OCI-LY3 (cell line): ENCODE measurements at regions not wholly inside any gene's neighbourhood (a gene's known extent, or its start where the extent isn't known, plus 50 kb on each side); places are given as distances from the start of the nearest gene placed in this dataset.

Source experiments
- H2AFZ ChIP-seq: fragments of 200-600, 300-600 bp; shearing (Covaris generic); 2 replicates; pipeline ENCODE4 v1.6.0; 2014; ENCODE audit warnings: antibody characterized with exemption, low read depth, low read length
- H3K27ac ChIP-seq: fragments of 200-600, 300-600 bp; sonication (generic); 2 replicates; pipeline ENCODE4 v1.5.1; 2014; ENCODE audit warnings: mild to moderate bottlenecking, low read length, moderate library complexity, mixed read lengths
- H3K27me3 ChIP-seq: fragments of 200-600, 300-600 bp; sonication (generic); 2 replicates; pipeline ENCODE4 v1.6.1; 2014; ENCODE audit warnings: low read depth, low read length, mixed read lengths
- H3K36me3 ChIP-seq: fragments of 200-600, 300-600 bp; sonication (generic); replicated peaks from 2 replicates; pipeline ENCODE3; 2014; ENCODE audit warnings: low read depth, low read length, mixed read lengths
- H3K4me1 ChIP-seq: fragments of 300-600, 200-600 bp; sonication (generic); 2 replicates; pipeline ENCODE4 v1.6.1; 2014; ENCODE audit warnings: low read length, mixed read lengths
- H3K4me2 ChIP-seq: fragments of 200-600, 300-600 bp; sonication (generic); 2 replicates; pipeline ENCODE4 v1.6.1; 2014; ENCODE audit warnings: low read length, mixed read lengths
- H3K4me3 ChIP-seq: fragments of 300-600, 200-600 bp; sonication (generic); 2 replicates; pipeline ENCODE4 v1.5.1; 2014; ENCODE audit warnings: antibody characterized with exemption, mild to moderate bottlenecking, low read length, moderate library complexity
- H3K79me2 ChIP-seq: fragments of 300-600, 200-600 bp; shearing (Covaris generic); 2 replicates; pipeline ENCODE4 v1.6.1; 2014; ENCODE audit warnings: mild to moderate bottlenecking, low read length, mixed read lengths
- H3K9ac ChIP-seq: fragments of 300-600, 200-600 bp; shearing (Covaris generic); 2 replicates; pipeline ENCODE4 v1.6.0; 2014; ENCODE audit warnings: mild to moderate bottlenecking, low read length, moderate library complexity
- H3K9me3 ChIP-seq: fragments of 200-600, 300-600 bp; shearing (Covaris generic); 2 replicates; pipeline ENCODE4 v1.6.1; 2014; ENCODE audit warnings: low read length, mixed read lengths; ENCODE audit not compliant: insufficient read depth
- H4K20me1 ChIP-seq: fragments of 200-600, 300-600 bp; sonication (generic); 2 replicates; pipeline ENCODE4 v1.6.1; 2016; ENCODE audit warnings: low read length, mixed read lengths; ENCODE audit not compliant: insufficient read depth
- CTCF ChIP-seq: fragments of 200-600, 300-600 bp; sonication (generic); IDR thresholded peaks from 2 replicates; pipeline ENCODE4 v1.5.1; 2014; ENCODE audit warnings: antibody characterized with exemption, low read length, low read depth
- EZH2phosphoT487 ChIP-seq: fragments of 200-600 bp; shearing (Covaris generic); IDR thresholded peaks from 2 replicates; pipeline ENCODE4 v1.6.1; 2018; ENCODE audit warnings: antibody characterized with exemption, mixed run types, low read depth

GRCh38 chr2:6103372-6103771 is 411.2 kb downstream of the SOX11 start:
- Histone ChIP-seq H3K79me2 (no peaks in the 10 kb centered on the region), H2AFZ (no peak overlapping the region), H4K20me1 (no peaks in the 10 kb centered on the region), H3K27ac (no peak overlapping the region), H3K36me3 (no peaks in the 10 kb centered on the region), H3K9me3 (no peaks in the 10 kb centered on the region), H3K4me1 (no peaks in the 10 kb centered on the region), H3K9ac (no peak overlapping the region), H3K27me3 (no peaks in the 10 kb centered on the region), H3K4me2 (no peak overlapping the region), H3K4me3 (no peak overlapping the region)
- TF ChIP-seq CTCF, result no peak
- TF ChIP-seq EZH2phosphoT487, result no peak

- Histone ChIP-seq H3K9me3 (no peaks in the 10 kb centered on the region), H3K4me3 (no peak overlapping the region), H3K9ac (no peak overlapping the region), H3K79me2 (no peaks in the 10 kb centered on the region), H3K4me2 (no peak overlapping the region), H3K27ac (no peak overlapping the region), H2AFZ (no peak overlapping the region), H4K20me1 (no peaks in the 10 kb centered on the region), H3K36me3 (no peaks in the 10 kb centered on the region), H3K27me3 (no peaks in the 10 kb centered on the region), H3K4me1 (no peaks in the 10 kb centered on the region)
- TF ChIP-seq EZH2phosphoT487, result no peak
- TF ChIP-seq CTCF, result peak; percentile 21
Observed at GRCh38 chr2:6103949-6104348, 411.8 kb downstream of the SOX11 start.

- H4K20me1 ChIP-seq, result no peaks in the 10 kb centered on the region
- no peak overlapping the region for H3K27ac ChIP-seq
- no peak overlapping the region for H3K9ac ChIP-seq
- no peak for TF ChIP-seq CTCF
- no peak for TF ChIP-seq EZH2phosphoT487
- no peak overlapping the region for H3K4me2 ChIP-seq
- H3K4me3 ChIP-seq, result no peak overlapping the region
- H3K4me1 ChIP-seq, result no peaks in the 10 kb centered on the region
- H2AFZ ChIP-seq, result no peak overlapping the region
- no peaks in the 10 kb centered on the region for H3K9me3 ChIP-seq
- no peaks in the 10 kb centered on the region for H3K36me3 ChIP-seq
- no peaks in the 10 kb centered on the region for H3K79me2 ChIP-seq
- no peaks in the 10 kb centered on the region for H3K27me3 ChIP-seq
Observed at GRCh38 chr2:6107290-6107689, 415.1 kb downstream of the SOX11 start.

- no peaks in the 10 kb centered on the region for H3K27me3 ChIP-seq
- H3K9me3 ChIP-seq, result no peaks in the 10 kb centered on the region
- no peak overlapping the region for H2AFZ ChIP-seq
- H3K4me3 ChIP-seq, result no peak overlapping the region
- no peaks in the 10 kb centered on the region for H4K20me1 ChIP-seq
- H3K36me3 ChIP-seq, result no peaks in the 10 kb centered on the region
- no peak overlapping the region for H3K27ac ChIP-seq
- H3K4me2 ChIP-seq, result no peak overlapping the region
- no peaks in the 10 kb centered on the region for H3K79me2 ChIP-seq
- no peaks in the 10 kb centered on the region for H3K4me1 ChIP-seq
- H3K9ac ChIP-seq, result no peak overlapping the region
- no peak for TF ChIP-seq EZH2phosphoT487
- no peak for TF ChIP-seq CTCF
Observed at GRCh38 chr2:6109831-6110230, 417.6 kb downstream of the SOX11 start.
